ENCODE measurements at regions not wholly inside any gene's neighbourhood (a gene's known extent, or its start where the extent isn't known, plus 50 kb on each side); places are given as distances from the start of the nearest gene placed in this dataset.

DNA sequence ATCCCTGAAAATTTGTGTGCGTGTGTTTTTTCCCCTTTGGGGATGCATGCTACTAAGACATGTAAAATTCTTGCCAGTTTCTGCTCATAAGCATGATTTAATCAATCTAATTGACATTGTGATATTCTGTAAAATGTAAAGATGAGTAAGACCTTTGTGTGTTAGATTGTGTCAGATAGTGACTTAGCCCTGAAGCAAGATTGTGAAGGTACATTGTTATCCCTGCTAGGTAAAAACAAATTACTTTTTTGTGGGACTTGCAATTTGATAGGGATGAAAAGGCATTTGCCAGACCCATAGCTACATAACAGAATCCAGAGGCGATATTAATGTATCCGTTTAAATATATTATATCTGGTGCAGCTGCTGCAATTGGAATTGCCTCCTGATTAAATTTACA lies 338.0 kb downstream of the RWDD3 start:
- no peak for TF ChIP-seq CTCF (IDR thresholded peaks at IDR 0.05)
- Mint-ChIP-seq H3K27me3 (no peaks in the 10 kb centered on the region), H3K4me3 (no peak overlapping the region), H3K36me3 (ENCODE audit: low read depth) (no peaks in the 10 kb centered on the region), H3K27ac (no peak overlapping the region), H3K9me3 (peaks cover 8% of the 10 kb centered on the region), H3K4me1 (ENCODE audit: low read depth) (no peaks in the 10 kb centered on the region)
- no peaks in the 10 kb centered on the region for H3K4me1 ChIP-seq (ENCODE audit: insufficient read depth, low read length)
- DNase-seq = no peak
- intact Hi-C loops (cut with DNase I, micrococcal nuclease) = no loop called here
- POLR2A ChIA-PET = no interaction called here
- ATAC-seq (ENCODE audit: poor library complexity) = no peak
- no peak overlapping the region for H3K4me3 ChIP-seq (ENCODE audit: low read length)
- H3K9me3 ChIP-seq (ENCODE audit: control insufficient read depth in 1 of 2, insufficient read depth in 1 of 2, low read length in 2 of 2) = no peaks in the 10 kb centered on the region
- no peaks in the 10 kb centered on the region for H3K27me3 ChIP-seq (ENCODE audit: control insufficient read depth in 1 of 2, insufficient read depth in 2 of 2, low read length in 2 of 2)
- H3K27ac ChIP-seq (ENCODE audit: low read depth in 1 of 2, low read length in 2 of 2) = no peak overlapping the region
- H3K36me3 ChIP-seq (ENCODE audit: insufficient read depth, low read length) = no peaks in the 10 kb centered on the region
- CTCF ChIA-PET = no interaction called here

DNA sequence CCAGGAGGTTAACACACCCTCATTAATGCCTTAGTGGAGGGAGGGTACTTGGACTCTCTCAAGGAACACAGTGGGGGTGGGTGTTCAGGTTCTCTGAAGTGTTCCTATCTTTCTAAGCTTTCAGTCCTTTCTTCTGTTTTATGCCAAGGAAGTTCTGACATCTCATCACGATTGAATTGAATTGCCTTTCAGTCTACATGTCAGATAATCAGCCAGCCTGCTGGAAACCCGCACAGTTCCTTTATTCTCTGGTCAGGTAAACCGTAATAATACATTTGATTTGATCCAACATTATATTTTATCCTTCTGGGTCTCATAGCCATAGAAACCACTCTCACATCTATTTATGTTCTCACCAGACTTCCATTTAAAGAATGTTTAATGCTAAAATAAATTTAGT lies 339.0 kb downstream of the RWDD3 start:
- Mint-ChIP-seq H3K27me3 (no peaks in the 10 kb centered on the region), H3K4me1 (ENCODE audit: low read depth) (no peaks in the 10 kb centered on the region), H3K27ac (no peak overlapping the region), H3K4me3 (no peak overlapping the region), H3K36me3 (ENCODE audit: low read depth) (no peaks in the 10 kb centered on the region), H3K9me3 (peaks cover 8% of the 10 kb centered on the region)
- TF ChIP-seq CTCF (IDR thresholded peaks at IDR 0.05) = no peak
- H3K4me1 ChIP-seq (ENCODE audit: insufficient read depth, low read length) = no peaks in the 10 kb centered on the region
- no peaks in the 10 kb centered on the region for H3K9me3 ChIP-seq (ENCODE audit: control insufficient read depth in 1 of 2, insufficient read depth in 1 of 2, low read length in 2 of 2)
- H3K36me3 ChIP-seq (ENCODE audit: insufficient read depth, low read length) = no peaks in the 10 kb centered on the region
- H3K4me3 ChIP-seq (ENCODE audit: low read length) = no peak overlapping the region
- ChIA-PET CTCF (no interaction called here), POLR2A (interaction anchor here (0.9 kb wide), 1 partner anchor 23 kb away, joined by 3 read pairs; no protein-coding TSS in a partner anchor)
- H3K27me3 ChIP-seq (ENCODE audit: control insufficient read depth in 1 of 2, insufficient read depth in 2 of 2, low read length in 2 of 2) = no peaks in the 10 kb centered on the region
- DNase-seq (no peak), ATAC-seq (ENCODE audit: poor library complexity) (no peak)
- intact Hi-C loops (cut with DNase I, micrococcal nuclease) = no loop called here
- no peak overlapping the region for H3K27ac ChIP-seq (ENCODE audit: low read depth in 1 of 2, low read length in 2 of 2)

GRCh38 chr1:95575291-95575690 lies 341.3 kb downstream of the RWDD3 start:
- DNase-seq (no peak), ATAC-seq (ENCODE audit: poor library complexity) (no peak)
- no peaks in the 10 kb centered on the region for H3K4me1 Mint-ChIP-seq (ENCODE audit: low read depth)
- H3K9me3 Mint-ChIP-seq = peaks cover 8% of the 10 kb centered on the region
- no peaks in the 10 kb centered on the region for H3K36me3 Mint-ChIP-seq (ENCODE audit: low read depth)
- CTCF ChIA-PET = no interaction called here
- Histone ChIP-seq H3K4me3 (ENCODE audit: low read length) (no peak overlapping the region), H3K9me3 (ENCODE audit: control insufficient read depth in 1 of 2, insufficient read depth in 1 of 2, low read length in 2 of 2) (no peaks in the 10 kb centered on the region), H3K36me3 (ENCODE audit: insufficient read depth, low read length) (no peaks in the 10 kb centered on the region), H3K4me1 (ENCODE audit: insufficient read depth, low read length) (no peaks in the 10 kb centered on the region), H3K27ac (ENCODE audit: low read depth in 1 of 2, low read length in 2 of 2) (no peak overlapping the region), H3K27me3 (ENCODE audit: control insufficient read depth in 1 of 2, insufficient read depth in 2 of 2, low read length in 2 of 2) (no peaks in the 10 kb centered on the region)
- no peak for TF ChIP-seq CTCF (IDR thresholded peaks at IDR 0.05)
- no peaks in the 10 kb centered on the region for H3K27me3 Mint-ChIP-seq
- H3K4me3 Mint-ChIP-seq = no peak overlapping the region
- POLR2A ChIA-PET = no interaction called here
- intact Hi-C loops (cut with DNase I, micrococcal nuclease) = no loop called here
- no peak overlapping the region for H3K27ac Mint-ChIP-seq
